Stimulated activated naive CD8-positive, alpha-beta T cell treated with anti-CD3 and anti-CD28 coated beads, Interleukin-15, Interleukin-2, amounts not matched to agents 100 ng/mL and 50 ng/mL, for 24 hours (primary cell): ENCODE measurements at regions not wholly inside any gene's neighbourhood (a gene's known extent, or its start where the extent isn't known, plus 50 kb on each side); places are given as distances from the start of the nearest gene placed in this dataset.
"Not testable (repeated sequence)": the region's sequence is repeated elsewhere in the genome, so short reads cannot be mapped to it uniquely, and the experiment has no call there.

ENCODE experiments used
- H3K27ac Mint-ChIP-seq: one replicate; pipeline ENCODE4 v1.8.0; 2021; ENCODE audit warnings: mild to moderate bottlenecking, mixed read lengths
- H3K27me3 Mint-ChIP-seq: one replicate; pipeline ENCODE4 v1.8.0; 2021; ENCODE audit warnings: mixed read lengths
- H3K36me3 Mint-ChIP-seq: one replicate; pipeline ENCODE4 v1.8.0; 2021; ENCODE audit warnings: low read depth, mixed read lengths
- H3K4me1 Mint-ChIP-seq: one replicate; pipeline ENCODE4 v1.8.0; 2021; ENCODE audit warnings: low read depth, mixed read lengths
- H3K4me3 Mint-ChIP-seq: one replicate; pipeline ENCODE4 v1.8.0; 2021; ENCODE audit warnings: mild to moderate bottlenecking, mixed read lengths
- H3K9me3 Mint-ChIP-seq: one replicate; pipeline ENCODE4 v1.8.0; 2021; ENCODE audit warnings: mixed read lengths

DNA sequence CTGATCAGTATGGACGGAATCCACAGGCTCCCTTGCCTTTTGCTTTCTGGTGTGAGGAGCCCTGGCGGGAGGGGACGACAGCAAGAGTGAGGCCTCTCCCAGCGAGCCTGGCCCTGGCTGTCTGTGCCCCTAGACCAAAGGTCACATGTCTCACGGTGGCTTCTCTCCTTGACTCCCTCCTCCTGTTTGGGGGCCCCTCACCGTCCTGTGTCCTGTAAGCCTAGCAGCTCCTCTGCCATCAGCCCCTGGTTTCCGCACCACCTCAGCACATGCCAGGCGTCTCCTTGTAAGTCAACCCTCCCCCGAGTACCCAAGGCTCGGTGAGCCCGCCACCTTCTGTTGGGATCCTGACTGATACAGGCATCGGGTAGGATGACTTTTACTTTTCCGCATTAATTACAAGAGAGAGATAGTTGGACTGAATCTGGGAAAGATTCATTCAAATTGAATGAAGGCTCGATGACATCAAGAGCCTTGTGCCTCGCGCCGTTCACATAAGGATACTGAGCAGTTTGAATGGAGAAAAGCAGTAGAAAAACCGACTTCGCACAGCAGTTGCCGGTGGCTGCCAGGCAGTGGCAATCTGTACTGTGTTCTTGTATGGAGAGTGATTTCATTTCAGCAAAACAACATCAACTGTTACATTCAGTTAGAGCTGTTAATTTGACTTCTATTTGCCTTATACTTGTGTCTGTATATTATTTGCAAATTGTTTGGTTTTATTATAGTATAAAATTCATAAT is 119.8 kb downstream of the XRCC2 start:
- Mint-ChIP-seq H3K27ac (no peak overlapping the region), H3K9me3 (no peaks in the 10 kb centered on the region), H3K4me3 (no peak overlapping the region), H3K27me3 (no peaks in the 10 kb centered on the region), H3K4me1 (no peaks in the 10 kb centered on the region), H3K36me3 (no peaks in the 10 kb centered on the region)

DNA sequence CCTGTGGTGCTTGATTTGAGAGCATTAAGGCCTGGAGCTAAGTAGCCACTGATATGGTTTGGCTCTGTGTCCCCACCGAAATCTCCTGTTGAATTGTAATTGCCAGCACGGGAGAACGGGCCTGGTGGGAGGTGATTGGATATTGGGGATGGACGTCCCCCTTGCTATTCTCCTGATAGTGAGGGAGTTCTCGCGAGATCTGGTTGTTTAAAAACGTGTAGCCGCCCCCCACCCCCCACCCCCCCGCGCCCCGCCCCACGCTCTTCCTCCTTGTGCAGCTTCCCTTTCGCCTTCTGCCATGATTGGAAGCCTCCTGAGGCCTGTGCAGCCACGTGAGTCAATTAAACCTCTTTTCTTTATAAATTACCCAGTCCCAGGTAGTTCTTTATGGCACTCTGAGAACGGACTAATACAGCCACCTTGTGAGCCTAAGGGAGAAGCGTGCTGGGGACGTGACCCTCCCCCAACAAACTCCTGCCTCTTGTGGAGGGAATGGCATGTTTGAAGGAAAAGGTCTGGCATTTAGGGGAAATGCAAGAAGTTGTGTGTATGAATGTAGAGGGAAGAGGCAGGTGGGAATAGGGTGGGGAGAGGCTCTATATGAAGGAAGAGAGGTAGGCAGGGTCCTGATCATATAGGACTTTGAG is 118.0 kb upstream of the KMT2C start:
- Mint-ChIP-seq H3K4me1 (no peaks in the 10 kb centered on the region), H3K27ac (no peak overlapping the region), H3K4me3 (no peak overlapping the region), H3K27me3 (no peaks in the 10 kb centered on the region), H3K36me3 (no peaks in the 10 kb centered on the region), H3K9me3 (no peaks in the 10 kb centered on the region)

DNA sequence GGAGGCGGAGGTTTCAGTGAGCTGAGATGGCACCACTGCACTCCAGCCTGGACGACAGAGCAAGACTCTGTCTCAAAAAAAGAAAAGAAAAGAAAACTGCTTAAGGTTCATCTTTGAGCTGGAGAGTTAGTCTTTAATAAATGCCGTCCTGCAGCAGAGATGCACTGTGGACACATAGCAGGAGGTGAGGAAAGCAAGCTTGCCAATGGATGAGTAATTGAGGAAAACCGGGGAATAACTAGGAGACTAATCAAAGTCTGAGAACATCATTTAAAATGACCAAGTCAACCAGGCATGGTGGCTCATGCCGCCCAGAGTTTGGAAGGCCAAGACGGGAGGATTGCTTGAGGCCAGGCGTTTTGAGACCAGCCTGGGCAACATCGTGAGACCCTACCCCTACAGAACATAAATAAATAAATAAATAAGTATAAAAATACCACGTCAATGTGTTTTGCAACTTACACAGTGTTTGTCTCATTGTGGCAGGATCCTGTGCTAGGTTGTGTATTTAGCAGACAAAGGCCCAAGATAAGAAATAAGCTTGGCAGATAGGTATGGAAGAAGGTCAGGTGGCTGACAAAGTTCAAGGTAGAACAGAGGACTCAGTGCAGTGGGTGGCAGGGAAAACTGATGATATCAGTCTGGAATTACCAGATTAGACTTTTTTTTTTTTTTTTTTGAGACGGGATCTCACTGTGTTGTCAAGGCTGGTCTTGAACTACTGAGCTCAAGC is 115.7 kb upstream of the KMT2C start:
- no peaks in the 10 kb centered on the region for H3K4me1 Mint-ChIP-seq
- H3K27ac Mint-ChIP-seq: no peak overlapping the region
- no peaks in the 10 kb centered on the region for H3K9me3 Mint-ChIP-seq
- no peaks in the 10 kb centered on the region for H3K36me3 Mint-ChIP-seq
- H3K27me3 Mint-ChIP-seq: no peaks in the 10 kb centered on the region
- no peak overlapping the region for H3K4me3 Mint-ChIP-seq

GRCh38 chr7:152544971-152545619 is 109.3 kb upstream of the KMT2C start:
- Mint-ChIP-seq H3K27ac (no peak overlapping the region), H3K9me3 (no peaks in the 10 kb centered on the region), H3K27me3 (no peaks in the 10 kb centered on the region), H3K4me1 (no peaks in the 10 kb centered on the region), H3K4me3 (no peak overlapping the region), H3K36me3 (no peaks in the 10 kb centered on the region)

DNA sequence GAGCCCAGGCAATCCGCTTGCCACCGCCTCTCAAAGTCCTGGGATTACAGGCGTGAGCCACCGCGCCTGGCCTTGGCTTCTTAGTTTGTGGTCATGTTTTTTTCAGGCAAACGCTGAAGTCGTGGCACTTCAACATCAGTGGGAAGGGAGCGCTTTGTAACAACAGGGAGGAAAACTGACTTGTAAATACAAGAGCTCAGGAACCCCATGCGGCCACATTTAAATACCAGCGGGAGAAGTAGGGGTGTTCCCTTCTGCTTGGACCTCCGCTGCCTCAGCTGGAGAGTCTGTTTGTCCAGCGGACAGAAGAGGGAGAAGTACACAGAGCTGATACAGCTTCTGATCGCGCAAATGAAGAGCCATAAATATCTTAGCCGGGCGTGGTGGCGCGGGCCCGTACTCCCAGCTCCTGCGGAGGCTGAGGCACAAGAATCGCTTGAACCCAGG is 108.7 kb upstream of the KMT2C start:
- Mint-ChIP-seq H3K4me1 (no peaks in the 10 kb centered on the region), H3K4me3 (no peak overlapping the region), H3K27me3 (no peaks in the 10 kb centered on the region), H3K27ac (no peak overlapping the region), H3K9me3 (no peaks in the 10 kb centered on the region), H3K36me3 (no peaks in the 10 kb centered on the region)

DNA sequence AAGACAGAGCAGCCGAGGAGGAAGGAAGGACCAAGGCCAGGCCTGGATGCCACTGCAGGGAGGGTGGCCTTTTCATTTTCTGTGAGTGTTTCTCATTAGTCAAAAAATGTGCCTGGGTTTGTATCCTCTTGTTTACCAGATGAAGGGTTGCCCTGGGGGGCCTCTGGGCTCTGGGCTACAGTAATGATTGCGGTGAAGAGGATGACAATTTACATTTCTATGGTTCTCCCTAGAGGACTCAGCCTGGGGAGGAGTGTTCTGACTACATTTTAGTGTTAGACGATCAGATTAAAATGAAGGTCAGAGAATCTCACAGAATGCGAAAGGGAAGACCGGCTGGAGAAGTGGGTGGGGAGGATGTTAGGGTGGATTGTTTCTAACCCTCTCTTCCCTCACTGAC is 108.0 kb upstream of the KMT2C start:
- no peak overlapping the region for H3K4me3 Mint-ChIP-seq
- H3K27me3 Mint-ChIP-seq: no peaks in the 10 kb centered on the region
- H3K9me3 Mint-ChIP-seq: no peaks in the 10 kb centered on the region
- H3K36me3 Mint-ChIP-seq: no peaks in the 10 kb centered on the region
- no peak overlapping the region for H3K27ac Mint-ChIP-seq
- H3K4me1 Mint-ChIP-seq: no peaks in the 10 kb centered on the region

DNA sequence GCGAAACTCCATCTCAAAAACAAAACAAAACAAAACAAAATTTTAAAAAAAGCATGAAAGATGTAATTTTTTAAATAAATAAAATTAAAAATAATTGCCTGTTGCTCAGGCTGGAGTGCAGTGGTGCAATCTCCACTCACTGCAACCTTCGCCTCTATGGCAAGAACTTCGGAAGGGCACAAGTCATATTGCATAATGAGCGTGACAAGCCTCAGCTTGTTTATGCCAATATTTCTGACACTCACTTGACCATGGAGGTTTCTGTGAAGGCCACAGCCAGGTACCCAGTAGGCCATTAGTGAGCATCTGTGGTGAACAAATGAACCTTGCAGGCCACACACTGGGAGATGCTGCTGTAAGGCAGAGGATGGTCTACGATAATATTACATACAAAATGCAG is 106.1 kb upstream of the KMT2C start:
- Mint-ChIP-seq H3K4me3 (no peak overlapping the region), H3K9me3 (no peaks in the 10 kb centered on the region), H3K4me1 (no peaks in the 10 kb centered on the region), H3K27ac (no peak overlapping the region), H3K27me3 (no peaks in the 10 kb centered on the region), H3K36me3 (no peaks in the 10 kb centered on the region)

GRCh38 chr7:152539190-152539495 is 103.3 kb upstream of the KMT2C start:
- H3K4me1 Mint-ChIP-seq, H3K36me3 Mint-ChIP-seq, H3K27ac Mint-ChIP-seq, H3K9me3 Mint-ChIP-seq, H3K4me3 Mint-ChIP-seq, H3K27me3 Mint-ChIP-seq: not testable (repeated sequence)

GRCh38 chr7:152538346-152539189 is 102.8 kb upstream of the KMT2C start:
- H3K4me3 Mint-ChIP-seq, H3K27ac Mint-ChIP-seq, H3K27me3 Mint-ChIP-seq, H3K36me3 Mint-ChIP-seq, H3K9me3 Mint-ChIP-seq, H3K4me1 Mint-ChIP-seq: not testable (repeated sequence)

- no peaks in the 10 kb centered on the region for H3K4me1 Mint-ChIP-seq
- no peak overlapping the region for H3K4me3 Mint-ChIP-seq
- H3K27me3 Mint-ChIP-seq: no peaks in the 10 kb centered on the region
- no peak overlapping the region for H3K27ac Mint-ChIP-seq
- H3K36me3 Mint-ChIP-seq: no peaks in the 10 kb centered on the region
- no peaks in the 10 kb centered on the region for H3K9me3 Mint-ChIP-seq
Measured at GRCh38 chr7:152537639-152538038, 101.8 kb upstream of the KMT2C start.

GRCh38 chr7:152528612-152529011 is 92.8 kb upstream of the KMT2C start:
- no peaks in the 10 kb centered on the region for H3K36me3 Mint-ChIP-seq
- no peaks in the 10 kb centered on the region for H3K27me3 Mint-ChIP-seq
- H3K4me1 Mint-ChIP-seq: no peaks in the 10 kb centered on the region
- no peak overlapping the region for H3K4me3 Mint-ChIP-seq
- H3K27ac Mint-ChIP-seq: no peak overlapping the region
- H3K9me3 Mint-ChIP-seq: peaks cover 3% of the 10 kb centered on the region

GRCh38 chr7:152527610-152528032 is 91.8 kb upstream of the KMT2C start:
- H3K27me3 Mint-ChIP-seq: no peaks in the 10 kb centered on the region
- H3K27ac Mint-ChIP-seq: no peak overlapping the region
- H3K9me3 Mint-ChIP-seq: peaks cover 3% of the 10 kb centered on the region
- no peaks in the 10 kb centered on the region for H3K36me3 Mint-ChIP-seq
- H3K4me1 Mint-ChIP-seq: no peaks in the 10 kb centered on the region
- H3K4me3 Mint-ChIP-seq: no peak overlapping the region

- H3K4me3 Mint-ChIP-seq: no peak overlapping the region
Measured at GRCh38 chr7:152523916-152524315, 88.1 kb upstream of the KMT2C start.

GRCh38 chr7:152522571-152523067 is 86.8 kb upstream of the KMT2C start:
- H3K4me1 Mint-ChIP-seq: no peaks in the 10 kb centered on the region
- H3K4me3 Mint-ChIP-seq: no peak overlapping the region
- peaks cover 11% of the 10 kb centered on the region for H3K9me3 Mint-ChIP-seq
- H3K27me3 Mint-ChIP-seq: no peaks in the 10 kb centered on the region
- H3K27ac Mint-ChIP-seq: no peak overlapping the region
- H3K36me3 Mint-ChIP-seq: no peaks in the 10 kb centered on the region

More at GRCh38 chr7:152523916-152524315, 88.1 kb upstream of the KMT2C start:
- Mint-ChIP-seq H3K27me3 (no peaks in the 10 kb centered on the region), H3K36me3 (no peaks in the 10 kb centered on the region), H3K27ac (no peak overlapping the region), H3K9me3 (peaks cover 6% of the 10 kb centered on the region), H3K4me1 (no peaks in the 10 kb centered on the region)
